NCI-H2196 (cell line): ENCODE measurements at regions not wholly inside any gene's neighbourhood (a gene's known extent, or its start where the extent isn't known, plus 50 kb on each side); places are given as distances from the start of the nearest gene placed in this dataset.

ENCODE experiments used
- DNase-seq: peaks from one replicate; lab custom pipeline; 2025; ENCODE audit not compliant: unreplicated experiment; lab: John Stamatoyannopoulos, UW

- DNase-seq: no peak
Observed at GRCh38 chr18:2330764-2331163, 240.5 kb downstream of the METTL4 start.

DNA sequence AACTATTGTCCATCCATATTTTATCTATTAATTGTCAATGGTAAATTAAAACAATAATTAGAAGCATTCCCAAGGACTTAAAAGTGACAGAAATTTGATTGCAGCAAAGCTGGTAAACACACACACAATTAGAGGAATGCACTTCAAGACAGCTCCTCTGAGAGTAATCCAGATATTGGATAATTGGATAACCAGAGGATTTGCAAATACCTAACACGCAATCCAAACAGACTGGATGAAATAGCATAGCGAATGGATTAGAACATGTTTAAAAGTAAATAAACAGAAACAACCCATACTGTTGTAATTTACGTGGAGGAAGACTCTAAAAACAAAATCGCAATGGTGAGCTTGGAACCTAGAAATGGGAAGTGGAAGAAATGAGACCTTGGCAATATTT lies 239.8 kb downstream of the METTL4 start:
- DNase-seq: no peak

DNA sequence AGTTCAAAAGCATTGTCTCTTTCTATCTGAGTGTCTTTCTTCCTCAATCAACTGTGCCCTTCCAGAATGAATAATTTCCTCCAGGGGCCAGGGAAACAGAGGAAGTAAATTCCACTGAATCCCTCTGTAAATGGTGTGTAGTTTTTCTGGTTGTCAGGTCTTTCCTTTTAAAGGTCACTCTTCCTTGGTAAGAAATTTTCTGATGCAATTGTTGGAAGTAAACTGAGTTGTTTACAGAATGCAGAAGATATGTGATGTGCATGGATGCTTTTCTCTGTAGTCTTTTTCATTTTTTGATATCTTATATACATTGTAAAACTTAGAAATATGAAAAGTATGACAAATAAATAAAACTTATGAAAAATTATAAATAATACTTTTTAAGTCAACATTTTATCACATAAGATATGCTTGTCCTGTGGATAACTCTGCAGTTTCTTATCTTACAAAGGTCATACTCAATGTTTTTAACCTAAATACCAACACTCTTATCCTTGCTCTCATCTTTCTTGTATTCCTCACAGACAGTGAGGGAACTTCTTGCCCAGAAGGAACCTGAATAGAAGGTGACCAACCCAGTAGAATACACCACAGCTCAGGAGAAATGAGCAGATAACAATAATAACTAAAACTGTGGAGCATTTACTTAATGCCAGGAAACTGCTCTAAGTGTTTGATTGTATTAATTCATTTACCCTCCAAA lies 234.5 kb downstream of the METTL4 start:
- DNase-seq: no peak

- no peak for DNase-seq
Observed at GRCh38 chr18:2337552-2338141, 233.7 kb downstream of the METTL4 start.

GRCh38 chr18:2338601-2339000 lies 232.7 kb downstream of the METTL4 start:
- DNase-seq: no peak

DNA sequence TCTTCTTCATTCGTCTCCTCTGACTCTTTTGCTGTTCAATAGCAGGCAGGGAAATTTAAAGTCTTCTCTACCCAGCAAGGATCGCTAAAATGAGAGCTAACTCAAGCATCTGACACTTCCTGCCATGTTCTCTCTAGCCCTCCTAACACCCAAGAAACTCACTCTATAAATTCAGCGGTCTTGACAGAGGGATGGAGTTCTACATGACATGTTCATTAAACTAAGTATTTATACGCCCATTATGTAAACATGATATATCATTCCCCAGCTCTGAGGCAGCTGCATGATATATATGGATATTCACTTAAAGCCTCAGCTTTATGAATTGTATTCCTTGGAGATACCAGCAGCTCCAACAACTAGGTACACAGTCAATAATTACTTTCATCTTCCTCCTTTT lies 231.0 kb downstream of the METTL4 start:
- DNase-seq: no peak

- no peak for DNase-seq
Observed at GRCh38 chr18:2348003-2348402, 223.3 kb downstream of the METTL4 start.

DNA sequence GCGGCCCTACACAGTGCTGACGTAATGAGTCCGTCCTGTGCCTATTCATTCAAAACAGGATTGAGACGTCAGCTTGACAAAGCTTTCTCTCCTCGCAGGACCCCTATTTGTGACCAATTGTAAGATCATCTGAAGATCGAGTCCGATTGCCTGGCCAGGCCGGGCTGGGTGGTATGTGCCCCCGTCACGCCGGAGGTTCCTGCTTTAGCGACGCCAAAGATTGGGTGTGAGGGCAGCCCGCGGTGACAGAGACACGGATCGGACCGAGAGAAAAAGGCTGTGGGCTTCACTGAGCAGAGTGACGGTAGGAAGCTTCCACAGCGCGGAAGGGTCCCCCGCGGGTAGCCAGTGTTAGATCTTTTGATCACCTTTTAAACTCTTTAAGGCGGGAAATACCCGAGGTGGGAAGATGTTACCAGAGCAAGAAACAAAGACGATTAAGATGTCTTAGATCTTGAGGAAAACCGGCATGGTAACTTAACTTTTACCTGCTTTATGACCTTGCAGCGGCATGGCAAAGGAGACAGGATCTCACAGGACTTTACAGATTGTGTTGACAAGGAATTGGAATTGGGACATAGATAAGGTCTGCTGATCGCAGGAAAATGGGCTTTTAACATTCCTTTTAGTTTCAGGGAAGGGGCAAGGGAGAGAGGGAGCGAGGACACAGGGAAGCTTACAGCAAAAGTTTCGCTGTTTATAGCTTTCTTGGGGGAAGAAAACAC lies 220.0 kb downstream of the METTL4 start:
- no peak for DNase-seq

GRCh38 chr18:2354292-2354691 lies 217.0 kb downstream of the METTL4 start:
- DNase-seq: no peak

DNA sequence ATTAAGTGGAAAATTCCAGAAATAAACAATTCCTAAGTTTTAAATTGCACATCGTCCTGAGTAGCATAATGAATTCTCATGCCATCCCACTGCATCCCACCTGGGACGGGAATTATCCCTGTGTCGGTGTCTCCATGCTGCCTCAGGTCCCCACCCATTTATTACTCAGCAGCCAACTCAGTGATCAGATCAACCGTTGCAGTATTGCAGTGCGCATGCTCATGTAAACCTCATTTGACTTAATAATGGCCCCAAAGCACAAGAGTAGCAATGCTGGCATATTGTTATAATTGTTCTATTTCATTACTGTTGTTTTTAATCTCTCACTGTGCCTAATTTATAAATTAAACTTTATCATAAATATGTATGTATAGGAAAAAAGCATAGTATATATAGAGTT lies 214.4 kb downstream of the METTL4 start:
- DNase-seq: no peak

- no peak for DNase-seq
Observed at GRCh38 chr18:2360861-2361260, 210.4 kb downstream of the METTL4 start.

GRCh38 chr18:2368102-2368501 lies 203.2 kb downstream of the METTL4 start:
- DNase-seq: no peak

DNA sequence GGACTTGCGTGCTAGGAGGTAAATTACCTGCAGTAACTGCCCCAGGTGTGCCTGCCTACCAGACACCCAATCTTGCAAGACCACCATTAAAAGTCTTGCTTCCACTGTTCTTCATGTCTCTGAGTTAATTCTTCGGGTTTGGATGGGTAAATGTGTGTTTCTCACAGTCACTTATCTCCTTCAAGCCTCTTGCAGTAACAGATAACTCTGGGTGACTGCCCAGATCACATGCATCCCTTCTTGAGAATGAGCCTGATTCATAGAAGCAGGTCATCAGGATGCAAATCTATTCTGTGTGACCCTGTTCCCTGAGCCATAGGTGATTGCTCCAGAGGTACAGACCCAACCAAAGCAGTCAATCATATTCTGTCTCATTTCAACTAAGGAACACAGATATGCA lies 194.6 kb downstream of the METTL4 start:
- DNase-seq: no peak

- no peak for DNase-seq
Observed at GRCh38 chr18:2380101-2380500, 191.2 kb downstream of the METTL4 start.

DNA sequence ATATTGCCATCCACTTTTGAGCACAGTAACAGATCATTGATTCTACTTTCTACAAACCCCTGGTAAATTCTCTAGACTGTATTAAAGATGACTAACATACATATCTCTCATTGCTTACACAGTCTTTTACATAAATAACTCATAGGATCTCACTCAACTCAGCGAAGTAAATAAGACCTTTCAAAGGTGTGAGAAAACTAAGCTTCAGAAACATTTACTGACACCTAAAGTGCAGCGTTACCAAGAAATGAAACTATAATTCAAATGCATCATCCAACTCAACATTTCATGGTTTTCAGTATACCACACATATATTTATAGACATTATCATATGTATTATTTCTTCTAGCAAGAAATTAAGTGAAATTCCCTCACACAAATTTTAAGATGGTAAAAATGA lies 189.8 kb downstream of the METTL4 start:
- DNase-seq: no peak

DNA sequence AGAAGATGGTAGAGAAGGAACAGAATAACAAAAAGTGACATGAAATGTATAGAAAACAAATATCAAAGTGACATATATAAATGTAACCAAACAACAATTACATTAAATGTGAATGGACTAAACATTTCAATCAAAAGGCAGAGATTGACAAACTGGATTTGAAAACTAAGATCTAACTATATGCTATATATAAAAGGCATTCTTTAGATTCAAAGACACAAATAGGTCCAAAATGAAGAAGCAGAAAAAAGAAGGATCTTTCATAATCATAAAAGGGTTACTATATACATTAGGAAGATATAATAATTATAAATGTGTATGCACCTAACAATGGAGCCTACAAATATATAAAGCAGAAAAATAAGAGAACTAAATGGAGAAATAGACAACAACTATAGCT lies 183.7 kb downstream of the METTL4 start:
- no peak for DNase-seq

DNA sequence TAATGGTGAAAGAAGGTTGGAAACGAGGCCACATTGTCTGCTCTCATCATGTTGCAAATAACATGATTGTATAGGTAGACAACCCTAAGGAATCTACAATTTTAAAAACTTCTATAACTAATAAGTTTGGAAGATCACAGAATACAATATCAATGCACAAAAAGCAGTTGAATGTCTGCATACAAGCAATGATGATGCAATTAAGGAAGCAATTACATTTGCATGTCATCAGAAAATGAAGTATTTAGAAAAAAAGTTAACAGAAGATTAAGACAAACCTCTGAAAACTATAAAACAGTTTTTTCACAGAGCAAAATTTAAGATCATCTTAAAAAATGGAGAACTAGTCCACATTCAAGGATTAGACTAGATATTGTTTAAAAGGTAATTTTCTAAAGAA lies 181.1 kb downstream of the METTL4 start:
- DNase-seq: no peak

GRCh38 chr18:2391470-2391869 lies 179.8 kb downstream of the METTL4 start:
- no peak for DNase-seq

DNA sequence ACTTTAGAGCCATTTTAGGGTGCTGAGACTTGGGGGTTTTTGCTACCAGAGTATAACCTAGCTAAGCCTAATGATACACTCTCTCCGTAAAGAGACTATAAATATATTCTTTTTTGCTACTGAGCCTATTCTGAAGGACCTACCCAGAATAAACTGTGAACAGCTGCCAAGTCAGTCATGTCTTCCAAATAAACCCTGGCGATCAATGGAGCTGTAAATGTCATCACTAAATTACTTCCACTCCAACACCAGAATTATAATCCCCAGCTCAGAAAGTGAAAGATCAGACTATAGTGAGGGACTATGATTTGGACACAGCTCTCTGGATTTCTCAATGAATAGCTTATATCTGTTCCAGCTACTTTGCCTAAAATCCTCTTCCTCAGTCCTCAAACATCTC lies 178.9 kb downstream of the METTL4 start:
- no peak for DNase-seq

DNA sequence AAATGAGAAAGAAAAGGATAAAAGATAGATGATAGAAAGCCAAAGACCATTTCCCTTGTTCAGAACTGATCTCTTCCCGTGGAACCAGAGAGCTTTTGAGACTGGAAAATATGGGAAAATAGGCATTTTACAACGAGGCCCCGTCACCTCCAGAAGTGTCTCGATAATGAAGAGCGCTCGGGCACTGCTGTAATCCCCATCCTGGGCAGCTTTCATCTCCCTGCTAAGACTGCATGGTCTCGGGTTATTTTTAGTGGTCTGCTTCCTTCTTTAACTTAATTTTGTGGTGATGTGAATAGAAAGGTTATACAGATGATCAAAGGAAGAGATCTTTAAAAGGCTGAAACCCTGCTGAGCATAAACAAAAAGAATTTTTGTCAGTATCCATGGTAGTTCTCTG lies 176.6 kb downstream of the METTL4 start:
- no peak for DNase-seq

- no peak for DNase-seq
Observed at GRCh38 chr18:2395427-2396161, 175.7 kb downstream of the METTL4 start.

DNA sequence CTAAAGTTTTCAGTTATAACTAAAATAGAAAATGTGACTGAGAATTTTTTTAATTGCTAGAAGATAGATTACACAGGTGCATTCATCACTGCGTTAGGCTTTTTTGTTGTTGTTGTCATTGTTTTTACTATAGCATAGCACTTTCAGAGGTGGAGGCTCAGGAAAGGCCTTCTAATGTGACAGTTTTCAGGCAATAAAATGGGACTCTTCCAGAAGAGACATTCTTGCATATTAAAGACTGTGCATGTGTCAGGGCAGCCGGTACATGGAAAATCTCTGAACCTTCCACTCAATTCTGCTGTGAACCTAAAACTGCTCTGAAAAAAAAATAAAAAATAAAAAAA lies 175.2 kb downstream of the METTL4 start:
- DNase-seq: no peak
